Right atrium auricular region (tissue), 2 donors: ENCODE measurements at regions not wholly inside any gene's neighbourhood (a gene's known extent, or its start where the extent isn't known, plus 50 kb on each side); places are given as distances from the start of the nearest gene placed in this dataset.

Source experiments
- DNase-seq: peaks from one replicate; pipeline ENCODE4 v3.0.0-alpha.2; 2019; ENCODE audit warnings: low spot score
- H3K27ac ChIP-seq, 2 donors: fragments of 200-600 bp; sonication (generic); 1 replicate in 1 of 2; 2 replicates in 1 of 2; pipeline ENCODE4 v1.5.1; 2016 to 2019
- H3K27me3 ChIP-seq, 2 donors: fragments of 200-600 bp; sonication (generic); one replicate each; pipeline versions ENCODE4 v1.5.1 to v1.6.0; 2017 to 2019
- H3K36me3 ChIP-seq: fragments of 200-600 bp; sonication (generic); one replicate; pipeline ENCODE4 v1.5.1; 2016
- H3K4me1 ChIP-seq, 2 donors: fragments of 200-600 bp; sonication (generic); one replicate each; pipeline versions ENCODE4 v1.5.1 to v1.6.0; 2017 to 2019
- H3K4me3 ChIP-seq, 2 donors: fragments of 200-600 bp; sonication (generic); 1 replicate in 1 of 2; 2 replicates in 1 of 2; pipeline ENCODE4 v1.5.1; 2017 to 2019; ENCODE audit warnings: mild to moderate bottlenecking in 1 of 2, moderate library complexity in 1 of 2
- H3K9me3 ChIP-seq, 2 donors: fragments of 200-600 bp; sonication (generic); one replicate each; pipeline ENCODE4 v1.5.1; 2019
- CTCF ChIP-seq, 2 donors: fragments of 200-600 bp; sonication (generic); IDR thresholded peaks; one replicate each; pipeline ENCODE4 v1.5.1; 2019; ENCODE audit warnings: antibody characterized with exemption in 2 of 2

- H3K36me3 ChIP-seq: no peaks in the 10 kb centered on the region
- H3K4me1 ChIP-seq: no peaks in the 10 kb centered on the region
- no peak for TF ChIP-seq CTCF (IDR thresholded peaks at IDR 0.05)
- DNase-seq: no peak
- H3K27me3 ChIP-seq: no peaks in the 10 kb centered on the region
- no peak overlapping the region for H3K27ac ChIP-seq
- H3K9me3 ChIP-seq: no peaks in the 10 kb centered on the region
- H3K4me3 ChIP-seq: no peak overlapping the region
These were observed 165.2 kb downstream of the C1orf94 start for GRCh38 chr1:34341896-34342295.

DNA sequence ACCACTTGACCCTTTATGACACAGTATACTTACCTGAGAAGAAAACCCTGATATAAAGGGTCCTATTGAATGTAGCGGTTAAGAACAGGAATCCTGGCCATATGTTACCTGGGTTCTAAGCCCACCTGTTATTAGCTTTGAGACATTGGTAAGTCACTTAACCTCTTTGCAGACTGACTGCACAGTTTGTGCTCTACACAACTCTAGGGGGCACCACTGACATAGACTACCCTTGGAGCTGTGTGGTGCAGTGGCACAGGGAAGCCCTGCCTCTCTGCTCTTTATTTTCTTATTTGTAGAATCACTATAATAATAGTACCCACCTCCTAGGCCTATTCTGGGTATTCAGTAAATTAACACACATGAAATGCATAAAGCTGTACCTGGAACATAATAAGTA lies 165.6 kb downstream of the C1orf94 start:
- DNase-seq: no peak
- Histone ChIP-seq H3K27ac (no peak overlapping the region), H3K36me3 (no peaks in the 10 kb centered on the region), H3K9me3 (no peaks in the 10 kb centered on the region), H3K4me3 (no peak overlapping the region), H3K4me1 (no peaks in the 10 kb centered on the region), H3K27me3 (no peaks in the 10 kb centered on the region)
- no peak for TF ChIP-seq CTCF (IDR thresholded peaks at IDR 0.05)

DNA sequence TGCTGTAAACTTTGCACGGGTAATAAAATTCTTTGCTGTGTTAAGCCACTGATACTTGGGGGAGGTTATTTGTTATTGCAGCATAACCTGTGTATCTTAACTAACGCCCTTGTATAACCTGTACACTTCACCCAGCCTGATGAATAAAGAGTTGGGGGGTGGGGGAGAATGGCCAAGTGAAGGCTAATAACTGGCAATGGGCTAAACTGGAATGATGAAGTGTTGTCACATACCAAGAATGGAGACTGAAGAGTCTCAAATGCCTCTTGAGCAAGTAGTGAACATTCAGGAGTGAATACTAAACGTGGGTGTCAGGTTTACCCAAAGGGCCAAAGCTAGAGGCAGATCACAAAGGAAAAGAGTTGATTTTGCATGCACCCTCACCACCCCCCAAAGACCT lies 169.4 kb downstream of the C1orf94 start:
- no peaks in the 10 kb centered on the region for H3K36me3 ChIP-seq
- TF ChIP-seq CTCF (IDR thresholded peaks at IDR 0.05): no peak
- no peaks in the 10 kb centered on the region for H3K27me3 ChIP-seq
- no peak overlapping the region for H3K27ac ChIP-seq
- no peaks in the 10 kb centered on the region for H3K9me3 ChIP-seq
- H3K4me1 ChIP-seq: no peaks in the 10 kb centered on the region
- H3K4me3 ChIP-seq: no peak overlapping the region
- DNase-seq: no peak

DNA sequence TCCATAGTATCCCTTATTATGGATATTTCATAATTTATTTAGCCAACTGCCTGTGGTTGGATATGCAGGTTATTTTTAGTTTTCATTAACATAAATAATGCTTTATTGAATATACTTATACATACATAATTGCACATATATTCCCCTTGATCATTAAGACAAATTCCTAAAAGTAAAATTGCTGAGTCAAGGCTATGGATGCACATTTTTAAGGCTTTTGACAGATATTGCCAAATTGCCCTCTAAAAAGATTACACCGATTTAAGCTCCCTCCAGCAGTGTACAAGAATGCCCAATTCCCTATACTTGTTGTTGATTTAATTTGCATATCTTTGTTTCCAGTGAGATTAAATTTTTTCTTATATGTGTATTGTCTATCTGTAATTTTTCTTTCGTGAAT lies 176.7 kb downstream of the C1orf94 start:
- no peak for DNase-seq
- no peak for TF ChIP-seq CTCF (IDR thresholded peaks at IDR 0.05)
- no peaks in the 10 kb centered on the region for H3K9me3 ChIP-seq
- H3K27ac ChIP-seq: no peak overlapping the region
- no peaks in the 10 kb centered on the region for H3K27me3 ChIP-seq
- no peaks in the 10 kb centered on the region for H3K4me1 ChIP-seq
- H3K36me3 ChIP-seq: no peaks in the 10 kb centered on the region
- no peak overlapping the region for H3K4me3 ChIP-seq

DNA sequence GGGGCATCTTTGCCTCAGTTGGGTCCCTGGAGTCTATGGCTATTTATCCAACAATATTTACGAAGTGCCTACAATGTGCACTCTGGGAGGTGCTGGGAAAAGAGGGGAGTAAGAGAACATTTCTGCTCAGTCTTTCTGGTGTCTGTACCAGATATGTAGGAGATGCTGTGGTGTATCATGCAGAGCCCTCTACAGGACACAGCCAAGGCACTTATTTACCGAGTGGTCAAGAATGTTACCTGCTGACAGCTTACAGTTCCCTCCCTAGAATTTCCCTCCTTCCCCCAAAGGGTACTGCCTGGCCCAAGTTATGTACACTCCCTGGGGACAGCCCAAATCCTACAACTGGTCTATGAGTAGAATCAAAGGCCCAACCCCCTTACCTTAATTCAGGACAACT lies 177.7 kb downstream of the C1orf94 start:
- no peaks in the 10 kb centered on the region for H3K36me3 ChIP-seq
- no peaks in the 10 kb centered on the region for H3K9me3 ChIP-seq
- no peaks in the 10 kb centered on the region for H3K4me1 ChIP-seq
- H3K27ac ChIP-seq: no peak overlapping the region
- no peak for TF ChIP-seq CTCF (IDR thresholded peaks at IDR 0.05)
- DNase-seq: no peak
- no peak overlapping the region for H3K4me3 ChIP-seq
- no peaks in the 10 kb centered on the region for H3K27me3 ChIP-seq

DNA sequence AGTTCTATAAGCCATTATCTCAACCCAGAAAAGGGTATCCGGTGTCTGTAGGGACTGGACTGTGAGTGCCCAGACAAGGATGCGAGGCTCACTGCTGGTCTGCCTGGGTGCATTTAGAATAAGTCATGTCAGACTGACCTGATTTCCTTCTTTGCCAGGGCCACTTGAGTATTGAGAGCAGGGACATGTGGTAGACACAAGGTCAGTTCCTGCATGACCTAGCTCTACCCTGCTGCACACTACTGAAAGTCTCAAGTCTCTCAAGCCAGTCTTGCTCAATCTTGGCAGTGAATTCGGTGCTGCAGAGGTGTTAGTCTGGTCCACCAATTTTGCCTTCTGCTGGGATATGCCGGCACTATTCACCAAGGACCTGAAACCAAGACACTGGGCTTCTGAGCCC lies 180.1 kb downstream of the C1orf94 start:
- Histone ChIP-seq H3K27me3 (no peaks in the 10 kb centered on the region), H3K36me3 (no peaks in the 10 kb centered on the region), H3K27ac (no peak overlapping the region), H3K4me3 (no peak overlapping the region), H3K4me1 (no peaks in the 10 kb centered on the region), H3K9me3 (no peaks in the 10 kb centered on the region)
- no peak for TF ChIP-seq CTCF (IDR thresholded peaks at IDR 0.05)
- no peak for DNase-seq
